ENCODE measurements at regions not wholly inside any gene's neighbourhood (a gene's known extent, or its start where the extent isn't known, plus 50 kb on each side); places are given as distances from the start of the nearest gene placed in this dataset.

DNA sequence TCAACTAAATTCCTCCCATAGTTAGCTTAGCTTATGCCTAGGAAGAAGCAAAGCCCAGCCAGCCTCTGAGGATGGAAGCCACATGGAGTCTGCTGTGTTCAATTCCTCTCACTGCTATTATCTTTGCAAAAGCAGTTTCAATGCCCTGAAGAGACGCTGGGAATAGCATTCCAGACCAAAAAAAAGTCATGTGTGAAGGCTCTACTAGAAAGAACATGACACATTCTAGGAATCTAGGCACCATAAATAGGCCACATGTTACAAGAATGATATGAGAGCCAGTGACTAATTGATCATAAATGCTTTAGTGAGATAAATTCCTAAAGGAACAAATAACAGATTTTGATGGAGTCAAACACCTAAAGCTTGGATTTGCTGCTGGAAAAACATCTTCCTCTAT is 800.8 kb downstream of the TUSC7 start:
- intact Hi-C loops (cut with micrococcal nuclease; ENCODE audit: unreplicated experiment), result no loop called here
- H3K4me3 ChIP-seq, result no peak overlapping the region
- CTCF ChIA-PET, result no interaction called here
- no peaks in the 10 kb centered on the region for H3K9me3 ChIP-seq (ENCODE audit: insufficient read depth, low read depth)
- H3K4me2 ChIP-seq, result no peak overlapping the region
- H2AFZ ChIP-seq, result no peak overlapping the region
- H4K20me1 ChIP-seq (ENCODE audit: insufficient read depth), result no peaks in the 10 kb centered on the region
- H3K27ac ChIP-seq, result no peak overlapping the region
- BruUV-seq (replicated peaks), result no TSS peak
- H3K27me3 ChIP-seq (ENCODE audit: insufficient read depth, low read depth), result no peaks in the 10 kb centered on the region
- POLR2A ChIA-PET (ENCODE audit: unreplicated experiment), result no interaction called here
- no peaks in the 10 kb centered on the region for H3F3A ChIP-seq (ENCODE audit: insufficient read depth, low read depth)
- H3K9me2 ChIP-seq (ENCODE audit: insufficient read depth), result no peaks in the 10 kb centered on the region
- H3K36me3 ChIP-seq (ENCODE audit: low read depth), result no peaks in the 10 kb centered on the region
- no peaks in the 10 kb centered on the region for H3K79me2 ChIP-seq (ENCODE audit: low read depth)
- H3K4me1 ChIP-seq (replicated peaks; ENCODE audit: insufficient read depth), result no peaks in the 10 kb centered on the region
- no peak for DNase-seq
- no peak for TF ChIP-seq EZH2 (IDR thresholded peaks at IDR 0.05; ENCODE audit: low read depth)
- TF ChIP-seq, protein P1, sequence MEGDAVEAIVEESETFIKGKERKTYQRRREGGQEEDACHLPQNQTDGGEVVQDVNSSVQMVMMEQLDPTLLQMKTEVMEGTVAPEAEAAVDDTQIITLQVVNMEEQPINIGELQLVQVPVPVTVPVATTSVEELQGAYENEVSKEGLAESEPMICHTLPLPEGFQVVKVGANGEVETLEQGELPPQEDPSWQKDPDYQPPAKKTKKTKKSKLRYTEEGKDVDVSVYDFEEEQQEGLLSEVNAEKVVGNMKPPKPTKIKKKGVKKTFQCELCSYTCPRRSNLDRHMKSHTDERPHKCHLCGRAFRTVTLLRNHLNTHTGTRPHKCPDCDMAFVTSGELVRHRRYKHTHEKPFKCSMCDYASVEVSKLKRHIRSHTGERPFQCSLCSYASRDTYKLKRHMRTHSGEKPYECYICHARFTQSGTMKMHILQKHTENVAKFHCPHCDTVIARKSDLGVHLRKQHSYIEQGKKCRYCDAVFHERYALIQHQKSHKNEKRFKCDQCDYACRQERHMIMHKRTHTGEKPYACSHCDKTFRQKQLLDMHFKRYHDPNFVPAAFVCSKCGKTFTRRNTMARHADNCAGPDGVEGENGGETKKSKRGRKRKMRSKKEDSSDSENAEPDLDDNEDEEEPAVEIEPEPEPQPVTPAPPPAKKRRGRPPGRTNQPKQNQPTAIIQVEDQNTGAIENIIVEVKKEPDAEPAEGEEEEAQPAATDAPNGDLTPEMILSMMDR (conservative IDR thresholded peaks at IDR 0.05), result no peak

DNA sequence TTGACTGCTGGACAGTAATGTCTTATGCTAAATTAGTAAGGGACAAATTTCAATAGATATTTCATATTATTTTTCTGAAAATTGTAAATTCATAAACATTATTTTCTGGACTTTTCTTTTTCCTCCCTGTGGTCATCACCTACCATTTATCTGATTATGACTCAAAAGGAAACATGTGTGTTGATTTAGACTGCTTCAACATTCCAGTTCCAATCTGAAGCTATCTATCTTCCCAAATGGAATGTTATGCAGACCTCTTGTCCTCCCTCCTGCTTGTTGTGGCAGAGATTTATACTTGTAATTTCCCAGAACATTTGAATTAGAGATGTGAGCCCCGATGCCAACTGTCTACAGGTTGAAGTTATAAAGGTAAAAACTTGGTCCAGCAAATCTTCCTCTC is 803.4 kb downstream of the TUSC7 start:
- Histone ChIP-seq H3F3A (ENCODE audit: insufficient read depth, low read depth) (no peaks in the 10 kb centered on the region), H4K20me1 (ENCODE audit: insufficient read depth) (no peaks in the 10 kb centered on the region), H3K4me3 (no peak overlapping the region), H3K4me2 (no peak overlapping the region), H3K36me3 (ENCODE audit: low read depth) (no peaks in the 10 kb centered on the region), H3K27me3 (ENCODE audit: insufficient read depth, low read depth) (no peaks in the 10 kb centered on the region), H2AFZ (no peak overlapping the region), H3K9me2 (ENCODE audit: insufficient read depth) (no peaks in the 10 kb centered on the region), H3K79me2 (ENCODE audit: low read depth) (no peaks in the 10 kb centered on the region), H3K4me1 (replicated peaks; ENCODE audit: insufficient read depth) (no peaks in the 10 kb centered on the region), H3K9me3 (ENCODE audit: insufficient read depth, low read depth) (no peaks in the 10 kb centered on the region), H3K27ac (no peak overlapping the region)
- ChIA-PET POLR2A (ENCODE audit: unreplicated experiment) (no interaction called here), CTCF (no interaction called here)
- DNase-seq, result no peak
- TF ChIP-seq, protein P1 (conservative IDR thresholded peaks at IDR 0.05), result no peak
- TF ChIP-seq EZH2 (IDR thresholded peaks at IDR 0.05; ENCODE audit: low read depth), result no peak
- intact Hi-C loops (cut with micrococcal nuclease; ENCODE audit: unreplicated experiment), result no loop called here
- no TSS peak for BruUV-seq (replicated peaks)

DNA sequence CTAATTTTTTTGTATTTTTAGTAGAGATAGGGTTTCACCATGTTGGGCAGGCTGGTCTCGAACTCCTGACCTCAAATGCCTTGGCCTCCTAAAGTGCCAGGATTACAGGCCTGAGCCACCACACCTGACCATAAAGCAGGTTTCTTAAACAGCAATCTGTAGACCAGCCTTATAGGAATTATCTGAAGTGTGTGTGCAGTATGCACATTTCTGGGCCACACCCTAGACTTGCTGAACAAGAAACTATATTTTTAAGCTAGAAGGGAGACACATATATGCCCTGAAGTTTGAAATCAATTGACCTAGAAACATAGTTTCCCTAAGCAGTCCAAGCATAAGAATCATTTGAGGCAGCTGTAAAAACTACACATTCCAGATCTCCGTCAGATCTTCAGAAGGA is 805.7 kb downstream of the TUSC7 start:
- no peaks in the 10 kb centered on the region for H3K9me3 ChIP-seq (ENCODE audit: insufficient read depth, low read depth)
- H3K27ac ChIP-seq, result no peak overlapping the region
- H4K20me1 ChIP-seq (ENCODE audit: insufficient read depth), result no peaks in the 10 kb centered on the region
- no peak for DNase-seq
- H3K4me2 ChIP-seq, result no peak overlapping the region
- 0 out of 2 replicates have a peak, but pooled peaks cover 4% of the 10 kb centered on the region for H3K4me1 ChIP-seq (replicated peaks; ENCODE audit: insufficient read depth)
- H2AFZ ChIP-seq, result no peak overlapping the region
- H3F3A ChIP-seq (ENCODE audit: insufficient read depth, low read depth), result no peaks in the 10 kb centered on the region
- H3K36me3 ChIP-seq (ENCODE audit: low read depth), result no peaks in the 10 kb centered on the region
- H3K9me2 ChIP-seq (ENCODE audit: insufficient read depth), result no peaks in the 10 kb centered on the region
- ChIA-PET POLR2A (ENCODE audit: unreplicated experiment) (no interaction called here), CTCF (no interaction called here)
- TF ChIP-seq, protein P1 (conservative IDR thresholded peaks at IDR 0.05), result no peak
- TF ChIP-seq EZH2 (IDR thresholded peaks at IDR 0.05; ENCODE audit: low read depth), result no peak
- no TSS peak for BruUV-seq (replicated peaks)
- no peaks in the 10 kb centered on the region for H3K79me2 ChIP-seq (ENCODE audit: low read depth)
- intact Hi-C loops (cut with micrococcal nuclease; ENCODE audit: unreplicated experiment), result no loop called here
- no peaks in the 10 kb centered on the region for H3K27me3 ChIP-seq (ENCODE audit: insufficient read depth, low read depth)
- no peak overlapping the region for H3K4me3 ChIP-seq

All from PC-9 (cell line).